ENCODE measurements at regions not wholly inside any gene's neighbourhood (a gene's known extent, or its start where the extent isn't known, plus 50 kb on each side); places are given as distances from the start of the nearest gene placed in this dataset.
"Not testable (repeated sequence)": the region's sequence is repeated elsewhere in the genome, so short reads cannot be mapped to it uniquely, and the experiment has no call there.

GRCh38 chr10:56298941-56299340 is 62.1 kb downstream of the ZWINT start:
- no peak for ATAC-seq
- DNase-seq = no peak
- intact Hi-C loops (cut with micrococcal nuclease) = no loop called here

GRCh38 chr10:56296618-56297017 is 64.4 kb downstream of the ZWINT start:
- no peak for ATAC-seq
- intact Hi-C loops (cut with micrococcal nuclease) = no loop called here

GRCh38 chr10:56288403-56288802 is 72.7 kb downstream of the ZWINT start:
- intact Hi-C loops (cut with micrococcal nuclease) = no loop called here
- no peak for DNase-seq
- ATAC-seq = no peak

More at GRCh38 chr10:56296618-56297017, 64.4 kb downstream of the ZWINT start:
- DNase-seq = no peak

GRCh38 chr10:56286096-56286495 is 75.0 kb downstream of the ZWINT start:
- DNase-seq = no peak
- ATAC-seq = no peak
- intact Hi-C loops (cut with micrococcal nuclease) = no loop called here

GRCh38 chr10:56279270-56279669 is 81.8 kb downstream of the ZWINT start:
- DNase-seq (no peak), ATAC-seq (no peak)
- intact Hi-C loops (cut with micrococcal nuclease) = no loop called here

- DNase-seq (no peak), ATAC-seq (no peak)
- intact Hi-C loops (cut with micrococcal nuclease) = no loop called here
These were observed 91.9 kb downstream of the ZWINT start for GRCh38 chr10:56269181-56269580.

GRCh38 chr10:56266120-56266519 is 94.9 kb downstream of the ZWINT start:
- intact Hi-C loops (cut with micrococcal nuclease) = no loop called here
- DNase-seq (no peak), ATAC-seq (no peak)

- DNase-seq (no peak), ATAC-seq (no peak)
- intact Hi-C loops (cut with micrococcal nuclease) = no loop called here
These were observed 102.1 kb downstream of the ZWINT start for GRCh38 chr10:56258991-56259390.

- intact Hi-C loops (cut with micrococcal nuclease) = no loop called here
- no peak for DNase-seq
- no peak for ATAC-seq
These were observed 102.7 kb downstream of the ZWINT start for GRCh38 chr10:56258378-56258777.

- intact Hi-C loops (cut with micrococcal nuclease) = no loop called here
- ATAC-seq = no peak
These were observed 105.8 kb downstream of the ZWINT start for GRCh38 chr10:56255298-56255697.

GRCh38 chr10:56240471-56240870 is 120.6 kb downstream of the ZWINT start:
- no peak for ATAC-seq
- no peak for DNase-seq
- intact Hi-C loops (cut with micrococcal nuclease) = no loop called here

More at GRCh38 chr10:56255298-56255697, 105.8 kb downstream of the ZWINT start:
- no peak for DNase-seq

- intact Hi-C loops (cut with micrococcal nuclease) = no loop called here
- ATAC-seq = no peak
- DNase-seq = no peak
These were observed 129.6 kb downstream of the ZWINT start for GRCh38 chr10:56231436-56231835.

- ATAC-seq (no peak), DNase-seq (no peak)
- intact Hi-C loops (cut with micrococcal nuclease) = no loop called here
These were observed 138.8 kb downstream of the ZWINT start for GRCh38 chr10:56222237-56222636.

- no peak for ATAC-seq
- intact Hi-C loops (cut with micrococcal nuclease) = no loop called here
- no peak for DNase-seq
These were observed 148.1 kb downstream of the ZWINT start for GRCh38 chr10:56212951-56213350.

- intact Hi-C loops (cut with micrococcal nuclease) = no loop called here
- ATAC-seq (no peak), DNase-seq (no peak)
These were observed 179.5 kb downstream of the ZWINT start for GRCh38 chr10:56181607-56182006.

GRCh38 chr10:56178210-56178609 is 182.8 kb downstream of the ZWINT start:
- ATAC-seq = peak; percentile 100
- peak; percentile 40 for DNase-seq
- intact Hi-C loops (cut with micrococcal nuclease) = no loop called here

- intact Hi-C loops (cut with micrococcal nuclease); ATAC-seq: not testable (repeated sequence)
These were observed 206.0 kb downstream of the ZWINT start for GRCh38 chr10:56155091-56155513.

GRCh38 chr10:56146806-56147205 is 214.3 kb downstream of the ZWINT start:
- DNase-seq (no peak), ATAC-seq (no peak)
- intact Hi-C loops (cut with micrococcal nuclease) = no loop called here

More at GRCh38 chr10:56155091-56155513, 206.0 kb downstream of the ZWINT start:
- not testable (repeated sequence) for DNase-seq

GRCh38 chr10:56142092-56142728 is 218.8 kb downstream of the ZWINT start:
- intact Hi-C loops (cut with micrococcal nuclease) = no loop called here
- no peak for DNase-seq
- ATAC-seq = no peak

- intact Hi-C loops (cut with micrococcal nuclease) = no loop called here
These were observed 221.7 kb downstream of the ZWINT start for GRCh38 chr10:56139405-56139804.

GRCh38 chr10:56135828-56136227 is 225.2 kb downstream of the ZWINT start:
- no peak for ATAC-seq
- no peak for DNase-seq
- intact Hi-C loops (cut with micrococcal nuclease) = no loop called here

More at GRCh38 chr10:56139405-56139804, 221.7 kb downstream of the ZWINT start:
- no peak for DNase-seq
- ATAC-seq = no peak
